ENCODE measurements at regions not wholly inside any gene's neighbourhood (a gene's known extent, or its start where the extent isn't known, plus 50 kb on each side); places are given as distances from the start of the nearest gene placed in this dataset.
"Not testable (repeated sequence)": the region's sequence is repeated elsewhere in the genome, so short reads cannot be mapped to it uniquely, and the experiment has no call there.

DNA sequence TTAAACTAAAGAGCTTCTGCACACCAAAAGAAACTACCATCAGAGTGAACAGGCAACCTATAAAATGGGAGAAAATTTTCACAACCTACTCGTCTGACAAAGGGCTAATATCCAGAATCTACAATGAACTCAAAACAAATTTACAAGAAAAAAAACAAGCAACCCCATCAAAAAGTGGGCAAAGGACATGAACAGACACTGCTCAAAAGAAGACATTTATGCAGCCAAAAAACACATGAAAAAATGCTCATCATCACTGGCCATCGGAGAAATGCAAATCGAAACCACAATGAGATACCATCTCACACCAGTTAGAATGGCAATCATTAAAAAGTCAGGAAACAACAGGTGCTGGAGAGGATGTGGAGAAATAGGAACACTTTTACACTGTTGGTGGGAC lies 337.6 kb downstream of the ARL4A start:
- TF ChIP-seq ZNF565 (CRISPR knock-in tag; conservative IDR thresholded peaks at IDR 0.05; ENCODE audit: low read depth); ZNF70 (CRISPR knock-in tag; IDR thresholded peaks at IDR 0.05); TCF4 (CRISPR knock-in tag; IDR thresholded peaks at IDR 0.05; ENCODE audit: borderline replicate concordance); ISL1 (CRISPR knock-in tag; IDR thresholded peaks at IDR 0.05); RARB (CRISPR knock-in tag; IDR thresholded peaks at IDR 0.05); CSDC2 (CRISPR knock-in tag; IDR thresholded peaks at IDR 0.05); CSRNP3 (CRISPR knock-in tag; IDR thresholded peaks at IDR 0.05); TOX (CRISPR knock-in tag; IDR thresholded peaks at IDR 0.05; ENCODE audit: borderline replicate concordance); ZNF8 (CRISPR knock-in tag; IDR thresholded peaks at IDR 0.05); PATZ1 (CRISPR knock-in tag; IDR thresholded peaks at IDR 0.05; ENCODE audit: borderline replicate concordance): not testable (repeated sequence)
- TF ChIP-seq, protein P1, sequence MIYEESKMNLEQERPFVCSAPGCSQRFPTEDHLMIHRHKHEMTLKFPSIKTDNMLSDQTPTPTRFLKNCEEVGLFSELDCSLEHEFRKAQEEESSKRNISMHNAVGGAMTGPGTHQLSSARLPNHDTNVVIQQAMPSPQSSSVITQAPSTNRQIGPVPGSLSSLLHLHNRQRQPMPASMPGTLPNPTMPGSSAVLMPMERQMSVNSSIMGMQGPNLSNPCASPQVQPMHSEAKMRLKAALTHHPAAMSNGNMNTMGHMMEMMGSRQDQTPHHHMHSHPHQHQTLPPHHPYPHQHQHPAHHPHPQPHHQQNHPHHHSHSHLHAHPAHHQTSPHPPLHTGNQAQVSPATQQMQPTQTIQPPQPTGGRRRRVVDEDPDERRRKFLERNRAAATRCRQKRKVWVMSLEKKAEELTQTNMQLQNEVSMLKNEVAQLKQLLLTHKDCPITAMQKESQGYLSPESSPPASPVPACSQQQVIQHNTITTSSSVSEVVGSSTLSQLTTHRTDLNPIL (CRISPR knock-in tag; IDR thresholded peaks at IDR 0.05; ENCODE audit: low read depth): not testable (repeated sequence)

Measured in SK-N-SH treated with all-trans-retinoic acid at 6 μM for 48 hours (cell line).